Brain microvascular endothelial cell (primary cell): ENCODE measurements at regions not wholly inside any gene's neighbourhood (a gene's known extent, or its start where the extent isn't known, plus 50 kb on each side); places are given as distances from the start of the nearest gene placed in this dataset.

Source experiments
- DNase-seq: peaks from one replicate; pipeline ENCODE4 v3.0.0-alpha.2; 2020
- H3K27ac ChIP-seq: fragments of 250-450 bp; sonication (Bioruptor Pico); 2 replicates; pipeline ENCODE4 v1.5.1; 2020; ENCODE audit warnings: mild to moderate bottlenecking, moderate library complexity
- H3K27me3 ChIP-seq: fragments of 250-450 bp; sonication (Bioruptor Pico); replicated peaks from 2 replicates; pipeline ENCODE4 v1.5.1; 2020; ENCODE audit warnings: mild to moderate bottlenecking
- H3K36me3 ChIP-seq: fragments of 250-450 bp; sonication (Bioruptor Pico); replicated peaks from 2 replicates; pipeline ENCODE4 v1.5.1; 2020; ENCODE audit warnings: mild to moderate bottlenecking
- H3K4me3 ChIP-seq: 2 replicates; pipeline ENCODE4 v1.5.1; 2011; ENCODE audit warnings: low read depth, mild to moderate bottlenecking, control low read depth, low read length, moderate library complexity
- CTCF ChIP-seq: IDR thresholded peaks from 2 replicates; pipeline ENCODE4 v1.5.1; 2011; ENCODE audit warnings: low read depth, mild to moderate bottlenecking, moderate library complexity, low read length, control low read depth, inconsistent platforms; ENCODE audit errors: missing control alignments
- in situ Hi-C: cut with HindIII; loops from 2 replicates; pipeline ENCODE4 v1.10.0; 2017; ENCODE audit warnings: low sequenced_read_pairs, low pct_ligation_motif_present

DNA sequence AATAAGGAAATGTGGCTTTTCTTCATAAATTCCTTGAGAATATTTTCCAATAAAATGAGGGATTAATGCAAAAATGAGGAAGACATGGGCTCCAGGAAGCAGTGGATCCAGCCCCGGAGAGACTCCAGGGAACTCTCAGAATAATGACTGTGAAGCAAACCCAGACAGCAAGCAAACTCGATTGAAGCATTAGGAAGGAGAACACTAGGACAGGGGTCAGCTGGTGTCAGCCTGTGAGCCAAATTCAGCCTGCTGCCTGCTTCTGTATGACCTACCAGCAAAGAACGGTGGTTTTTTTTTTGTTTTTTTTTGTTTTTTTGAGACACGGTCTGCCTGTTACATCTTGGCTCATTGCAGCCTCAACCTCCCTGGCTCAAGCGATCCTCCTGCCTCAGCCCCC, 133.9 kb upstream of the FOXN2 start:
- Histone ChIP-seq H3K36me3 (no peaks in the 10 kb centered on the region), H3K27me3 (no peaks in the 10 kb centered on the region), H3K27ac (no peak overlapping the region), H3K4me3 (no peak overlapping the region)
- no peak for TF ChIP-seq CTCF
- in situ Hi-C loops: no loop called here
- no peak for DNase-seq

DNA sequence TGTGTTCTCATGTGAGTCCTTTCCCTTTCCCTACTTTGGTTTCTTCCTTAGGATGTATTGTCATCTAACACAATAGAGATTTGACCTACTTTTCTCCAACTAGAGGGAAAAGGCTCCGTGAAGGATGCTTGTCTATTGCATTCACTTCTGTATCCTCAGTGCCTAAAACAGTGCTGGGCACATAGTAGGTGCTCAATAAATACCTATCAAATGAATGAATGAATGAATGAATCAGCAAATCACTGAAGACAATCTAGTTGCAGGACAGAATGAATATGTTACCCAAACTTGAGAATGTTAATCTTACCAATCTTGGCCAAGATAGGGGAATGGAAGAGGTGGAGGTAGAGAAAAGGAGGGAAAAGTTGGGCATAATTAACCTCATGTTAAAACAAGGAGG, 131.2 kb upstream of the FOXN2 start:
- Histone ChIP-seq H3K27me3 (no peaks in the 10 kb centered on the region), H3K27ac (no peak overlapping the region), H3K4me3 (no peak overlapping the region), H3K36me3 (no peaks in the 10 kb centered on the region)
- in situ Hi-C loops: no loop called here
- DNase-seq: no peak
- TF ChIP-seq CTCF: no peak

GRCh38 chr2:48183991-48184390, 130.5 kb upstream of the FOXN2 start:
- H3K27me3 ChIP-seq: no peaks in the 10 kb centered on the region
- TF ChIP-seq CTCF: no peak
- in situ Hi-C loops: no loop called here
- no peak overlapping the region for H3K4me3 ChIP-seq
- DNase-seq: no peak
- H3K36me3 ChIP-seq: no peaks in the 10 kb centered on the region
- no peak overlapping the region for H3K27ac ChIP-seq

DNA sequence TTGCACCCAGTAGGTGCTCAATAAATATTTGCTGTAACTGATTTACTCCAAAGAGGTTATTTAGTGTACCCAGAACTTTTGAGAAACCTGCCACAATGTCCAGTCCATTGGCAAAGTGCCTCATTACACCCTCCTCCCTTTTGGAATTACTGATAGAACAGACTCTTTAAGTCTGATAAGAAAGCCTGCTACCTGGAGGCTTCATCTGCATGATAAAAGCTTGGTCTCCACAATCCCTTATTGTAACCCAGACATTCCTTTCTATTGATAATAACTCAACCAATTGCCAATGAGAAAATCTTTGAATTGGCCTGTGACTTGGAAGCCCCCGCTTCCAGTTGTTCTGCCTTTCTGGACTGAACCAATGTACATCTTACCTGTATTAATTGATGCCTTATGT, 127.0 kb upstream of the FOXN2 start:
- TF ChIP-seq CTCF: no peak
- Histone ChIP-seq H3K4me3 (no peak overlapping the region), H3K27me3 (no peaks in the 10 kb centered on the region), H3K36me3 (no peaks in the 10 kb centered on the region), H3K27ac (no peak overlapping the region)
- in situ Hi-C loops: no loop called here
- DNase-seq: no peak

DNA sequence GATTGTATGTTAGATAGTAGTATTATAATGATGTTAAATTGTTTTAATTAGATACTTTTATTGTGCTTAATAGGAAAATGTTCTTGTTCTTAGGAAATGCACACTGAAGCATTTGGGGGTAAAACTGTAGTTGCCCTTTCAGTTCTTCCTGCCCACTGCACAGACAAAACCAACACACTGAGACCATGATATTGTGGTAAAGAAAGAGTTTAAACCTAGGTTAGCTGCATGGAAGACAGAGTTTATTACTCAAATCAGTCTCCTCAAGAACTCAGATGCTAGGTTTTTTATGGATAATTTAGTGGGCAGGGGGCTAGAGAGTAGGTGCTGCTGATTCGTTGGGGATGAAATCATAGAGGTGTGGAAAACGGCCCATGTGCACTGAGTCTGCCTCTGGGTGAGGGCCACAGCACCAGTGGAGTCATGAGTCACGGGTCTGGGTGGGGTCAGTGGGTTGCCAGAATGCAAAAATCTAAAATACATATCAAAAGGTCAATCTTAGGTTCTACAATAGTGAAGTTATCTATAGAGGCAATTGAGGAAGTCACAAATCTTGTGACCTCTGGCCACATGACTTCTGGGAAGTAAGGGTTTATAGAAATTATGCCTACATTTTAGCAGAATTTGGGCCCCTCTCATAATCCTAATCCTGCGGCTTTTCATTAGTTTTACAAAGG, 124.8 kb upstream of the FOXN2 start:
- no peaks in the 10 kb centered on the region for H3K27me3 ChIP-seq
- no peak for TF ChIP-seq CTCF
- no peak overlapping the region for H3K4me3 ChIP-seq
- in situ Hi-C loops: no loop called here
- no peak overlapping the region for H3K27ac ChIP-seq
- no peaks in the 10 kb centered on the region for H3K36me3 ChIP-seq
- no peak for DNase-seq

GRCh38 chr2:48190230-48190629, 124.3 kb upstream of the FOXN2 start:
- H3K36me3 ChIP-seq: no peaks in the 10 kb centered on the region
- H3K27ac ChIP-seq: no peak overlapping the region
- TF ChIP-seq CTCF: no peak
- in situ Hi-C loops: no loop called here
- H3K27me3 ChIP-seq: no peaks in the 10 kb centered on the region
- H3K4me3 ChIP-seq: no peak overlapping the region
- DNase-seq: no peak
